ENCODE measurements at regions not wholly inside any gene's neighbourhood (a gene's known extent, or its start where the extent isn't known, plus 50 kb on each side); places are given as distances from the start of the nearest gene placed in this dataset.

DNA sequence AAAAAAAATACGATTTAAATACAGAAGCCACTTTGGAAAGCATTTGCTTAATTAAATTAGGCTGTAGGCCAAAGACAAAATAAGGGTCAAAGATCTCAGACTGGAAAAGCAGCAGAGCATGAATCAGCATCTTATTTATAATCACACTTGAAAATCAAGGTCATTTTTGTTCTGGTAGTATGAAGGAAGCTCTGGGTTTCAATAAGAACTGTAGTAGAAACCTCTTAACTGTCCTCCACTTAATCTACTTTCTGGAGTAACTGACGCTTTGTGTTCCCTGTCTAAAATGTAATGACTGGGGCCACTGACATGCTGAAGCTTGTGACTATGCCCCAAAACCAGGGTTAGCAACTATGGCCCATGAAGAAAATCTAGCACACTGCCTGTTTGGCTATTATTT lies 450.7 kb upstream of the ZP4 start:
- Histone ChIP-seq H3K36me3 (ENCODE audit: control insufficient read depth in 2 of 2, extremely low read depth in 1 of 2, insufficient read depth in 2 of 2, low read length in 2 of 2) (no peaks in the 10 kb centered on the region), H3K79me2 (ENCODE audit: control insufficient read depth, insufficient read depth, low read length) (no peaks in the 10 kb centered on the region), H3K9ac (replicated peaks; ENCODE audit: extremely low read depth, insufficient read depth, low read length) (no peak overlapping the region), H3K27ac (ENCODE audit: insufficient read depth, low read depth, low read length) (no peak overlapping the region), H2AFZ (ENCODE audit: low read depth, low read length) (no peak overlapping the region), H3K4me3 (replicated peaks in 1 of 3; ENCODE audit: insufficient read depth in 1 of 3, low read depth in 1 of 3, low read length in 3 of 3) (no peak overlapping the region), H3K27me3 (ENCODE audit: control insufficient read depth in 2 of 2, insufficient read depth in 2 of 2, low read length in 2 of 2) (no peaks in the 10 kb centered on the region), H3K4me1 (ENCODE audit: control insufficient read depth, extremely low read depth, insufficient read depth, low read length) (no peaks in the 10 kb centered on the region), H3K9me3 (replicated peaks; ENCODE audit: control insufficient read depth, insufficient read depth, low read length) (no peaks in the 10 kb centered on the region), H4K20me1 (replicated peaks; ENCODE audit: control insufficient read depth, extremely low read depth, insufficient read depth, low read length) (no peaks in the 10 kb centered on the region), H3K4me2 (ENCODE audit: insufficient read depth, low read length) (no peak overlapping the region), H3K9me1 (replicated peaks; ENCODE audit: control insufficient read depth, extremely low read depth, insufficient read depth, low read length) (no peaks in the 10 kb centered on the region)
- ChIA-PET POLR2A (no interaction called here), CTCF (no interaction called here)
- TF ChIP-seq JUN (IDR thresholded peaks at IDR 0.05; ENCODE audit: borderline replicate concordance, insufficient read depth, insufficient read length, low read depth) = no peak
- TF ChIP-seq MYC (IDR thresholded peaks at IDR 0.05; ENCODE audit: low read depth, low read length) = no peak
- TF ChIP-seq POLR2A (IDR thresholded peaks at IDR 0.05; ENCODE audit: low read depth, low read length) = no peak
- TF ChIP-seq, protein P1, sequence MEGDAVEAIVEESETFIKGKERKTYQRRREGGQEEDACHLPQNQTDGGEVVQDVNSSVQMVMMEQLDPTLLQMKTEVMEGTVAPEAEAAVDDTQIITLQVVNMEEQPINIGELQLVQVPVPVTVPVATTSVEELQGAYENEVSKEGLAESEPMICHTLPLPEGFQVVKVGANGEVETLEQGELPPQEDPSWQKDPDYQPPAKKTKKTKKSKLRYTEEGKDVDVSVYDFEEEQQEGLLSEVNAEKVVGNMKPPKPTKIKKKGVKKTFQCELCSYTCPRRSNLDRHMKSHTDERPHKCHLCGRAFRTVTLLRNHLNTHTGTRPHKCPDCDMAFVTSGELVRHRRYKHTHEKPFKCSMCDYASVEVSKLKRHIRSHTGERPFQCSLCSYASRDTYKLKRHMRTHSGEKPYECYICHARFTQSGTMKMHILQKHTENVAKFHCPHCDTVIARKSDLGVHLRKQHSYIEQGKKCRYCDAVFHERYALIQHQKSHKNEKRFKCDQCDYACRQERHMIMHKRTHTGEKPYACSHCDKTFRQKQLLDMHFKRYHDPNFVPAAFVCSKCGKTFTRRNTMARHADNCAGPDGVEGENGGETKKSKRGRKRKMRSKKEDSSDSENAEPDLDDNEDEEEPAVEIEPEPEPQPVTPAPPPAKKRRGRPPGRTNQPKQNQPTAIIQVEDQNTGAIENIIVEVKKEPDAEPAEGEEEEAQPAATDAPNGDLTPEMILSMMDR (IDR thresholded peaks at IDR 0.05; ENCODE audit: extremely low read depth in 1 of 2, insufficient read depth in 1 of 2, low read depth in 1 of 2, low read length in 2 of 2) = no peak
- TF ChIP-seq GATA2 (IDR thresholded peaks at IDR 0.05; ENCODE audit: insufficient read depth, insufficient read length, low read depth, low read length) = no peak
- TF ChIP-seq FOS (IDR thresholded peaks at IDR 0.05; ENCODE audit: borderline replicate concordance, insufficient read depth, low read length) = no peak
- no peak for TF ChIP-seq POLR2AphosphoS5 (IDR thresholded peaks at IDR 0.05; ENCODE audit: insufficient read depth, low read depth, low read length)
- TF ChIP-seq, protein P2, sequence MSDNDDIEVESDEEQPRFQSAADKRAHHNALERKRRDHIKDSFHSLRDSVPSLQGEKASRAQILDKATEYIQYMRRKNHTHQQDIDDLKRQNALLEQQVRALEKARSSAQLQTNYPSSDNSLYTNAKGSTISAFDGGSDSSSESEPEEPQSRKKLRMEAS (IDR thresholded peaks at IDR 0.05; ENCODE audit: insufficient read depth, insufficient read length) = no peak
- TF ChIP-seq EZH2 (IDR thresholded peaks at IDR 0.05; ENCODE audit: borderline replicate concordance, low read depth, low read length, severe bottlenecking) = no peak
- intact Hi-C loops (cut with micrococcal nuclease) (no loop called here), dilution Hi-C loops (cut with MboI; ENCODE audit: extremely low pct_ligation_motif_present, low sequenced_read_pairs) (no loop called here)
- no peak for DNase-seq (ENCODE audit: low read depth, low spot score)
- no peak for FAIRE-seq
- BruUV-seq (replicated peaks) = no TSS peak

Data from endothelial cell of umbilical vein (primary cell).